GM23338 (cell line): ENCODE measurements at regions not wholly inside any gene's neighbourhood (a gene's known extent, or its start where the extent isn't known, plus 50 kb on each side); places are given as distances from the start of the nearest gene placed in this dataset.
A peak's percentile ranks its signal among the peaks of the same experiment; 100 is the strongest.

Experiments used
- ATAC-seq: fragments of 200-7000 bp; cut with Tn5 transposase; 3 replicates; pipeline ENCODE4 v1.9.1; 2020
- DNase-seq: peaks from one replicate; pipeline ENCODE4 v3.0.0-alpha.2; 2015; ENCODE audit warnings: low spot score
- H2AFZ ChIP-seq: fragments of 200-600 bp; sonication (generic); 2 replicates; pipeline ENCODE4 v1.8.0; 2016; ENCODE audit warnings: antibody characterized with exemption, mild to moderate bottlenecking, moderate library complexity
- H3F3A ChIP-seq: fragments of 200-600 bp; sonication (generic); replicated peaks from 2 replicates; pipeline ENCODE4 v1.8.0; 2017; ENCODE audit warnings: antibody characterized with exemption, mixed run types, low read depth
- H3K27ac ChIP-seq: fragments of 200-600 bp; sonication (generic); 2 replicates; pipeline ENCODE4 v1.6.1; 2016; ENCODE audit warnings: low read depth
- H3K27me3 ChIP-seq: fragments of 200-600 bp; sonication (generic); 2 replicates; pipeline ENCODE4 v1.8.0; 2016; ENCODE audit warnings: mild to moderate bottlenecking, mixed run types, moderate library complexity; ENCODE audit not compliant: insufficient read depth
- H3K36me3 ChIP-seq: fragments of 200-600 bp; sonication (generic); 2 replicates; pipeline ENCODE4 v1.8.0; 2016; ENCODE audit warnings: mild to moderate bottlenecking; ENCODE audit not compliant: insufficient read depth
- H3K4me1 ChIP-seq: fragments of 200-600 bp; sonication (generic); 2 replicates; pipeline ENCODE4 v1.8.0; 2016; ENCODE audit warnings: mild to moderate bottlenecking, moderate library complexity; ENCODE audit not compliant: insufficient read depth
- H3K4me2 ChIP-seq: fragments of 200-600 bp; sonication (generic); 2 replicates; pipeline ENCODE4 v1.7.1; 2017; ENCODE audit warnings: mixed run types
- H3K4me3 ChIP-seq: fragments of 200-600 bp; sonication (generic); 2 replicates; pipeline ENCODE4 v1.6.1; 2016; ENCODE audit warnings: mixed run types
- H3K79me2 ChIP-seq: fragments of 200-600 bp; sonication (generic); replicated peaks from 2 replicates; pipeline ENCODE4 v1.8.0; 2017; ENCODE audit warnings: mild to moderate bottlenecking; ENCODE audit not compliant: insufficient read depth
- H3K9me2 ChIP-seq: fragments of 200-600 bp; sonication (generic); 2 replicates; pipeline ENCODE4 v1.8.0; 2017; ENCODE audit not compliant: insufficient read depth
- H4K20me1 ChIP-seq: fragments of 200-600 bp; sonication (generic); replicated peaks from 2 replicates; pipeline ENCODE4 v1.8.0; 2017; ENCODE audit warnings: mild to moderate bottlenecking; ENCODE audit not compliant: insufficient read depth
- H3K27ac Mint-ChIP-seq: 2 replicates; pipeline ENCODE4 v1.8.0; 2020; ENCODE audit warnings: inconsistent platforms, mild to moderate bottlenecking, moderate library complexity, mixed read lengths
- H3K27me3 Mint-ChIP-seq: 3 replicates; pipeline ENCODE4 v1.8.0; 2022; ENCODE audit warnings: low read depth, mild to moderate bottlenecking, moderate library complexity, mixed read lengths, inconsistent platforms; ENCODE audit not compliant: insufficient read depth, poor library complexity
- H3K36me3 Mint-ChIP-seq: 3 replicates; pipeline ENCODE4 v1.8.0; 2021; ENCODE audit warnings: low read depth, mild to moderate bottlenecking, inconsistent platforms, moderate library complexity, mixed read lengths
- H3K4me1 Mint-ChIP-seq: 3 replicates; pipeline ENCODE4 v1.8.0; 2020; ENCODE audit warnings: mild to moderate bottlenecking, inconsistent platforms, mixed read lengths
- H3K4me3 Mint-ChIP-seq: 3 replicates; pipeline ENCODE4 v1.8.0; 2021; ENCODE audit warnings: moderate library complexity, mild to moderate bottlenecking, inconsistent platforms, mixed read lengths
- H3K9me3 Mint-ChIP-seq: 3 replicates; pipeline ENCODE4 v1.8.0; 2020; ENCODE audit warnings: moderate library complexity, mild to moderate bottlenecking, inconsistent platforms, mixed read lengths
- CREB1 ChIP-seq: fragments of 250-450 bp; sonication (Bioruptor Pico); IDR thresholded peaks from 2 replicates; pipeline ENCODE4 v1.5.0; 2020; ENCODE audit warnings: low read depth, mild to moderate bottlenecking, moderate library complexity
- CTCF ChIP-seq, 2 experiments: fragments of 200-600 bp in 1 of 2; sonication (generic) in 1 of 2; conservative IDR thresholded peaks; 2 replicates each; pipeline versions ENCODE4 v1.5.1 to v1.6.1; 2016 to 2017; ENCODE audit warnings: antibody characterized with exemption in 2 of 2, low read depth in 2 of 2, mild to moderate bottlenecking in 2 of 2, moderate library complexity in 1 of 2
- ETS1 ChIP-seq: IDR thresholded peaks from 2 replicates; pipeline ENCODE4 v1.6.1; 2016; ENCODE audit warnings: antibody characterized with exemption
- EZH2 ChIP-seq: fragments of 200-600 bp; sonication (generic); IDR thresholded peaks from one replicate; pipeline ENCODE4 v1.8.0; 2017; ENCODE audit warnings: antibody characterized with exemption, mild to moderate bottlenecking, low read depth; ENCODE audit not compliant: unreplicated experiment
- EZH2phosphoT487 ChIP-seq: fragments of 200-600 bp; sonication (generic); IDR thresholded peaks from one replicate; pipeline ENCODE4 v1.8.1; 2018; ENCODE audit warnings: antibody characterized with exemption; ENCODE audit not compliant: unreplicated experiment
- JUNB ChIP-seq: IDR thresholded peaks from one replicate; pipeline ENCODE4 v1.6.1; 2016; ENCODE audit warnings: antibody characterized with exemption; ENCODE audit not compliant: unreplicated experiment
- NANOG ChIP-seq: IDR thresholded peaks from 2 replicates; pipeline ENCODE4 v1.6.1; 2016; ENCODE audit warnings: antibody characterized with exemption, borderline replicate concordance
- POLR2AphosphoS5 ChIP-seq: IDR thresholded peaks from 2 replicates; pipeline ENCODE4 v1.6.1; 2016; ENCODE audit warnings: antibody characterized with exemption, low read depth
- REST ChIP-seq: IDR thresholded peaks from one replicate; pipeline ENCODE4 v1.6.1; 2018; ENCODE audit warnings: antibody characterized with exemption; ENCODE audit not compliant: unreplicated experiment
- STAT1 ChIP-seq: IDR thresholded peaks from one replicate; pipeline ENCODE4 v1.6.1; 2016; ENCODE audit warnings: antibody characterized with exemption; ENCODE audit not compliant: unreplicated experiment
- ZNF114 ChIP-seq: fragments of 250-450 bp; sonication (Bioruptor Pico); IDR thresholded peaks from 2 replicates; pipeline ENCODE4 v1.5.0; 2020; ENCODE audit warnings: mild to moderate bottlenecking, moderate library complexity
- ZNF331 ChIP-seq: fragments of 250-450 bp; sonication (Bioruptor Pico); IDR thresholded peaks from 2 replicates; pipeline ENCODE4 v1.5.0; 2020; ENCODE audit warnings: low read depth, mild to moderate bottlenecking, moderate library complexity
- ZNF462 ChIP-seq: fragments of 250-450 bp; sonication (Bioruptor Pico); IDR thresholded peaks from 2 replicates; pipeline ENCODE4 v1.5.0; 2020; ENCODE audit warnings: mild to moderate bottlenecking, moderate library complexity

GRCh38 chr2:220915092-220915623 lies 656.9 kb downstream of the EPHA4 start:
- Histone ChIP-seq H3K4me1 (no peaks in the 10 kb centered on the region), H3K36me3 (no peaks in the 10 kb centered on the region; the same call in 1 of the 2 replicates), H3F3A (no peaks in the 10 kb centered on the region), H3K27me3 (no peaks in the 10 kb centered on the region), H3K4me2 (no peak overlapping the region), H3K4me3 (no peak overlapping the region), H3K9me2 (peaks cover 11% of the 10 kb centered on the region), H3K27ac (no peak overlapping the region), H2AFZ (peak overlapping the region; percentile 66; the same call in 1 of the 2 replicates), H3K79me2 (no peaks in the 10 kb centered on the region), H4K20me1 (no peaks in the 10 kb centered on the region)
- no peak for TF ChIP-seq REST
- TF ChIP-seq CTCF (conservative IDR thresholded peaks at IDR 0.05; ENCODE audit: low read depth in 2 of 2): no peak
- no peak for TF ChIP-seq ZNF331 (CRISPR knock-in tag)
- no peak for TF ChIP-seq ZNF462
- no peak for TF ChIP-seq NANOG
- TF ChIP-seq STAT1: no peak
- no peak for TF ChIP-seq JUNB
- TF ChIP-seq EZH2phosphoT487: no peak
- no peak for TF ChIP-seq ZNF114 (CRISPR knock-in tag)
- no peak for TF ChIP-seq CREB1
- TF ChIP-seq POLR2AphosphoS5: no peak
- no peak for TF ChIP-seq EZH2
- no peak for TF ChIP-seq ETS1
- no peak for DNase-seq
- Mint-ChIP-seq H3K4me3 (no peak overlapping the region), H3K27me3 (no peaks in the 10 kb centered on the region), H3K9me3 (no peaks in the 10 kb centered on the region; the same call in 2 of the 3 replicates), H3K36me3 (no peaks in the 10 kb centered on the region), H3K27ac (no peak overlapping the region), H3K4me1 (no peaks in the 10 kb centered on the region)
- ATAC-seq: no peak
